Transverse colon (tissue), 4 donors: ENCODE measurements at regions not wholly inside any gene's neighbourhood (a gene's known extent, or its start where the extent isn't known, plus 50 kb on each side); places are given as distances from the start of the nearest gene placed in this dataset.

Source experiments
- DNase-seq: peaks from one replicate; pipeline ENCODE4 v3.0.0-alpha.2; 2019
- H3K27ac ChIP-seq, 4 donors: fragments of 200-600 bp; sonication (generic); 2 replicates each; pipeline ENCODE4 v1.5.1; 2016 to 2018; ENCODE audit warnings: inconsistent platforms in 4 of 4
- H3K27me3 ChIP-seq: fragments of 200-600 bp; sonication (generic); 2 replicates; pipeline ENCODE4 v1.5.1; 2017; ENCODE audit warnings: inconsistent platforms
- H3K36me3 ChIP-seq, 4 donors: fragments of 200-600 bp; sonication (generic); 2 replicates each; pipeline ENCODE4 v1.5.1; 2017 to 2019; ENCODE audit warnings: inconsistent platforms in 4 of 4
- H3K4me1 ChIP-seq, 4 donors: fragments of 200-600 bp; sonication (generic); 2 replicates each; pipeline ENCODE4 v1.5.1; 2017 to 2020; ENCODE audit warnings: inconsistent platforms in 4 of 4
- H3K4me3 ChIP-seq, 4 donors: fragments of 200-600 bp; sonication (generic); 1 replicate in 1 of 4; 2 replicates in 3 of 4; pipeline versions ENCODE4 v1.5.1 to v1.6.1; 2017 to 2019; ENCODE audit warnings: inconsistent platforms in 4 of 4
- H3K9me3 ChIP-seq, 2 donors: fragments of 200-600 bp; sonication (generic); 2 replicates each; pipeline ENCODE4 v1.5.1; 2017 to 2019; ENCODE audit warnings: inconsistent platforms in 2 of 2
- EP300 ChIP-seq: sonication (generic); formaldehyde crosslinking; IDR thresholded peaks from one replicate; pipeline ENCODE4 v1.6.1; 2017; ENCODE audit warnings: antibody characterized with exemption, low read depth
- POLR2A ChIP-seq: fragments of 450-650 bp; IDR thresholded peaks from one replicate; pipeline ENCODE4 v1.6.1; 2016; ENCODE audit warnings: antibody characterized with exemption, mild to moderate bottlenecking, moderate library complexity
- POLR2AphosphoS5 ChIP-seq, 3 donors: sonication (generic); formaldehyde crosslinking; IDR thresholded peaks; one replicate each; pipeline ENCODE4 v1.6.1; 2016; ENCODE audit warnings: antibody characterized with exemption in 3 of 3
- WGBS, 2 donors: methylation state at CpG; one replicate each; pipeline ENCODE4 v1.1.5; 2018; ENCODE audit warnings: low coverage in 1 of 2; 5-methylcytosine and 5-hydroxymethylcytosine counted together
- in situ Hi-C, 4 donors: fragments of 200-750 bp; cut with MboI; loops; one replicate each; pipeline versions ENCODE4 v1.15.0 to v1.15.1; 2017; ENCODE audit warnings: low sequenced_read_pairs in 3 of 4, low pct_ligation_motif_present in 1 of 4, low pct_unique_long_range_greater_than_20kb in 1 of 4
- intact Hi-C: fragments of 100-400 bp; cut with DNase I; formaldehyde crosslinking; loops from one replicate; pipeline ENCODE4 v1.15.1; 2023; ENCODE audit warnings: low total_unique reads
- TF ChIP-seq, protein P1 (sequence below), 5 experiments: fragments of 200-600 bp in 3 of 5; fragments of 450-650 bp in 2 of 5; sonication (generic) in 3 of 5; IDR thresholded peaks; 1 replicate in 2 of 5; 2 replicates in 3 of 5; pipeline ENCODE4 v1.5.1; 2016 to 2017; ENCODE audit warnings: antibody characterized with exemption in 5 of 5, inconsistent platforms in 3 of 5, mild to moderate bottlenecking in 2 of 5, moderate library complexity in 1 of 5

- Histone ChIP-seq H3K4me3 (no peak overlapping the region), H3K9me3 (no peaks in the 10 kb centered on the region), H3K27me3 (no peaks in the 10 kb centered on the region), H3K36me3 (no peaks in the 10 kb centered on the region), H3K27ac (no peak overlapping the region), H3K4me1 (no peaks in the 10 kb centered on the region)
- intact Hi-C loops = no loop called here
- DNase-seq = no peak
- 82% methylated on average over 2 of the region's 2 CpGs; no CpG with 5 or more reads in 1 of the 2 donors for WGBS, 2 donors
- in situ Hi-C loops = no loop called here
- TF ChIP-seq POLR2AphosphoS5 (IDR thresholded peaks at IDR 0.05) (no peak), POLR2A (no peak), EP300 (no peak)
- TF ChIP-seq, protein P1, sequence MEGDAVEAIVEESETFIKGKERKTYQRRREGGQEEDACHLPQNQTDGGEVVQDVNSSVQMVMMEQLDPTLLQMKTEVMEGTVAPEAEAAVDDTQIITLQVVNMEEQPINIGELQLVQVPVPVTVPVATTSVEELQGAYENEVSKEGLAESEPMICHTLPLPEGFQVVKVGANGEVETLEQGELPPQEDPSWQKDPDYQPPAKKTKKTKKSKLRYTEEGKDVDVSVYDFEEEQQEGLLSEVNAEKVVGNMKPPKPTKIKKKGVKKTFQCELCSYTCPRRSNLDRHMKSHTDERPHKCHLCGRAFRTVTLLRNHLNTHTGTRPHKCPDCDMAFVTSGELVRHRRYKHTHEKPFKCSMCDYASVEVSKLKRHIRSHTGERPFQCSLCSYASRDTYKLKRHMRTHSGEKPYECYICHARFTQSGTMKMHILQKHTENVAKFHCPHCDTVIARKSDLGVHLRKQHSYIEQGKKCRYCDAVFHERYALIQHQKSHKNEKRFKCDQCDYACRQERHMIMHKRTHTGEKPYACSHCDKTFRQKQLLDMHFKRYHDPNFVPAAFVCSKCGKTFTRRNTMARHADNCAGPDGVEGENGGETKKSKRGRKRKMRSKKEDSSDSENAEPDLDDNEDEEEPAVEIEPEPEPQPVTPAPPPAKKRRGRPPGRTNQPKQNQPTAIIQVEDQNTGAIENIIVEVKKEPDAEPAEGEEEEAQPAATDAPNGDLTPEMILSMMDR (IDR thresholded peaks at IDR 0.05) = no peak
Observed at GRCh38 chr1:201662646-201663045, 123.7 kb downstream of the NAV1 start.

GRCh38 chr1:201663491-201664113, 124.7 kb downstream of the NAV1 start:
- Histone ChIP-seq H3K36me3 (no peaks in the 10 kb centered on the region), H3K4me3 (no peak overlapping the region), H3K27ac (no peak overlapping the region), H3K27me3 (no peaks in the 10 kb centered on the region), H3K9me3 (no peaks in the 10 kb centered on the region), H3K4me1 (no peaks in the 10 kb centered on the region)
- in situ Hi-C loops (no loop called here), intact Hi-C loops (no loop called here)
- WGBS, 2 donors = 86 to 100% methylated on average over 2 to 5 of the region's 5 CpGs
- TF ChIP-seq POLR2A (no peak), EP300 (no peak)
- TF ChIP-seq, protein P1 (IDR thresholded peaks at IDR 0.05) = no peak
- no peak for DNase-seq

- Histone ChIP-seq H3K27me3 (no peaks in the 10 kb centered on the region), H3K4me1 (no peaks in the 10 kb centered on the region), H3K9me3 (no peaks in the 10 kb centered on the region), H3K27ac (no peak overlapping the region), H3K4me3 (no peak overlapping the region), H3K36me3 (no peaks in the 10 kb centered on the region)
- in situ Hi-C loops (no loop called here), intact Hi-C loops (no loop called here)
- DNase-seq = no peak
- TF ChIP-seq POLR2AphosphoS5 (IDR thresholded peaks at IDR 0.05) (no peak), POLR2A (no peak), EP300 (no peak)
- TF ChIP-seq, protein P1 (IDR thresholded peaks at IDR 0.05) = no peak
- WGBS, 2 donors = 89 to 92% methylated on average over 7 to 8 of the region's 8 CpGs
Observed at GRCh38 chr1:201665036-201665435, 126.1 kb downstream of the NAV1 start.

DNA sequence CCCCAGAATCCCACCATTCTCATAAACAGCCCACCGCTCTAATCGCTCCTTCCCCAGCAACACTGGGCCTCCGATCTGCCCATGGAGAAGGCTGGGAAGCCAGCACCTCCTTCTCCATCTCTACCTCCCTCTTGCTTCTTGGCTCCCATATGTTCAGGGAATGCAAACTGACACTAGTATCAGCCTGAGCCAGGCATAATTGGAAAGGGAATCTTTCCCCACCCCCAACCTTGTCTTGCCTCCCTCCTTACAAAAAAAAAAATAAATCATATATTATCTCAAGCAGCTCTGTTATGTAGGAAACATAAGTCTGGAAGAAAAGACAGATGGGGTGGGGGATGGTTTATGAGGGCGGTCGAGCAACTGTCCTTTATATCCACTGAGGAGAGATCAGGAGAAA, 127.2 kb downstream of the NAV1 start:
- no peak for DNase-seq
- intact Hi-C loops = no loop called here

More for the DNA sequence above, 127.2 kb downstream of the NAV1 start:
- Histone ChIP-seq H3K4me1 (no peaks in the 10 kb centered on the region), H3K27me3 (no peaks in the 10 kb centered on the region), H3K9me3 (no peaks in the 10 kb centered on the region), H3K4me3 (no peak overlapping the region), H3K36me3 (no peaks in the 10 kb centered on the region), H3K27ac (no peak overlapping the region)
- TF ChIP-seq EP300 (no peak), POLR2AphosphoS5 (IDR thresholded peaks at IDR 0.05) (no peak), POLR2A (no peak)
- TF ChIP-seq, protein P1 (IDR thresholded peaks at IDR 0.05) = no peak
- in situ Hi-C loops = no loop called here
- WGBS, 2 donors = 83 to 95% methylated on average over 5 of the region's 5 CpGs
